ENCODE measurements at regions not wholly inside any gene's neighbourhood (a gene's known extent, or its start where the extent isn't known, plus 50 kb on each side); places are given as distances from the start of the nearest gene placed in this dataset.
"Not testable (repeated sequence)": the region's sequence is repeated elsewhere in the genome, so short reads cannot be mapped to it uniquely, and the experiment has no call there.

DNA sequence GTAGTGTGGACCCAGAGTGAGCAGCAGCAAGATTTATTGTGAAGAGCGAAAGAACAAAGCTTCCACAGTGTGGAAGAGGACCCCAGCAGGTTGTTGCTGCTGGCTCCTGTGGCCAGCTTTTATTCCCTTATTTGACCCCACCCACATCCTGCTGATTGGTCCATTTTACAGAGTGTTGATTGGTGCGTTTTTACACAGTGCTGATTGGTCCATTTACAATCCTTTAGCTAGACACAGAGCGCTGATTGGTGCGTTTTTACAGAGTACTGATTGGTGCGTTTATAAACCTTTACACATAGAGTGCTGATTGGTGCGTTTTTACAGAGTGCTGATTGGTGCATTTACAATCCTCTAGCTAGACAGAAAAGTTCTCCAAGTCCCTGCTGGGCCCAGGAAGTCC lies 109.5 kb upstream of the CHD6 start:
- DNase-seq: not testable (repeated sequence)

DNA sequence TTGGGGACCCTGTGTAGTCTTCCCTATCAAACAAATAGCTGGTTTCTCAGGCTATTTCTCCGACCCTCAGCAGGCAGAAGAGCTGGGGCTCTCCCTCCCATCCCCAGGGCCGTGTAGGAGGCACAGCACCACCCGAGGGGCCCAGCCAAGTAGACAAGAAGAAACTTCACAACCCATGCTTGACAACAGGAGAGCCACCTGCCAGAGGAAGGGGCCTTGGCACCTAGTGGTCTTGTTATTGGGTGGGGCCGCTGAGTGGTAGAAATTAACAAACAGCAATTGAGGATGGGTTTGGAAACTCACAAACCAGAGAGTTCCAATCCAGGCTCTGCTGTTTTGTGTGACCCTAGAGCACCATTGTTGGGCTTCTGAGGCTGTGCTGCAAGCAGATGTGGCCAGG lies 108.5 kb upstream of the CHD6 start:
- DNase-seq: no peak

- DNase-seq: no peak
Measured at GRCh38 chr20:41719151-41719550, 101.0 kb upstream of the CHD6 start.

DNA sequence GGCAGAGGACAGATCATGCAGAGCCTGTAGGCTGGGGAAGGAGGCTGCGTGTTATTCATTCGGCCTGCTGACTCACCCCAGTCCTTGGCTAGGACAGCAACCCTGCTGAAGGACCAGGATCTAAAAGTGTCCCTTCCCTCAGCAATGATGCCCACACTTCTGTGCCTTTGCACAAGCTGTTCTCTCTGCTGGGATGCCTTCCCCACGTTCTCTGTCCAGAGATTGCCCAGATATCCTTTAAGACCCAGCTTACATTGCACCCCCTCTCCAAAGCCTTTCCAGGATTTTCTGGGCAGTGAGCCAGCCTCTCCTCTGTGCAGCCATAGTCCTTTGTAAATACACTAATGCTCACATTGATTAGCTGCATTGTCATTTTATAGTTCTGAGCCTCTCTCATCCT lies 99.3 kb upstream of the CHD6 start:
- peak in 1 of 56 donors; percentile 2 for DNase-seq

- DNase-seq: no peak
Measured at GRCh38 chr20:41716911-41717310, 98.7 kb upstream of the CHD6 start.

DNA sequence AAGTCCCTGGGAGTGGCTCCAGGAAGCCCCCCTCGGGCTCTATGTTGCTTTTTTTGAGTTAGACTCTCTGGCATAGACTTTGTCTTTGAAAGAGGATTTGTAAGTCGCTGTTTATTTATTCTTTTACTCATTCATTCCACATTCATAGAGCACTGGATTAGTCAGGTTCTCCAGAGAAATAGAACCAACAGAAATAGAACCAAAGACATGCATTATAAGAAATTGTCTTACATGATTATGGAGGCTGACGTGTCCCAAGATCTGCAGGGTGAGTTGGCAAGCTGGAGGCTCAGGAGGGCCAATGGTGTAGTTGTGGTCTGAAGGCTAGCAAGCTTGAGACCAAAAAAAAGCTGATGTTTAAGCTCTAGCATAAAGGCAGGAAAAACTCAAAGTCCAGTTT lies 98.3 kb upstream of the CHD6 start:
- no peak for DNase-seq

DNA sequence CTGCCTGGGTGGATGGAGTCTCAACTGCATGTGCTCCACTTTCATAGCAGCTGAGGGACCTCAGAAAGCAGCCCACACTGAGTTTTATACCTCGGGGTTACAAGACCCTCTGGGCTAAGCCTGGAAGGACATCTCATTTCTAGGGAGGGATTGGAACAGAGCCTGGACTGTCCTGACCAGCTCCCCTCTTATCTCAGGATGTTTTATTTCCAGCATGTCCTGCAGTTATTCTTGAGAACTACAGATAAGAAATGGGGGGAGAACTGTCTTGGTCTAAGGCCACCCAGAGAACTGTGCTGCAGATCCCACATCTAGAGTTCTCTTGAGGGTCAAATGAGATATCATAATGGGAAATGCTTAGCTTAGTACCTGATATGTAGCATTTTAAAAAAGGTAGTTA lies 97.3 kb upstream of the CHD6 start:
- DNase-seq: no peak

GRCh38 chr20:41714030-41714429 lies 95.9 kb upstream of the CHD6 start:
- no peak for DNase-seq

DNA sequence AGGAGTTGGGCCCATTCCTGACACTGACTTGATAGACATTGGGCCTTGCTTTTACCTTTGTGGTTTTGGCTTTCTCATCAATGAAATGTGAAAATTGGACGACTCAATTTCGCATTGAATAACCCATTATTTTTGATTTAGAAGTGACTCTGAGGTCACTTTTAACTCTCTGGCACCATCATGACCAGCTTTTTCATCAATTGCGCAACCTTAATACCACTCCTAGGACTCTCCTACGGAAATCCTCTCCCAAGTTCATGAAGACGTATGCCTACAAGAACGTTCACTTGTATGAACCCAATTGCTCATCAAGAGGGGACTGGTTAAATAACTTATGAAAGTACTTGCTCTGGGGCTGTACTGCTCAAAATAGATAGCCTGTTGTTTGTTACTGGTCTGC lies 86.7 kb upstream of the CHD6 start:
- DNase-seq: no peak

GRCh38 chr20:41702647-41703046 lies 84.5 kb upstream of the CHD6 start:
- no peak for DNase-seq

GRCh38 chr20:41701588-41702348 lies 83.6 kb upstream of the CHD6 start:
- no peak for DNase-seq

DNA sequence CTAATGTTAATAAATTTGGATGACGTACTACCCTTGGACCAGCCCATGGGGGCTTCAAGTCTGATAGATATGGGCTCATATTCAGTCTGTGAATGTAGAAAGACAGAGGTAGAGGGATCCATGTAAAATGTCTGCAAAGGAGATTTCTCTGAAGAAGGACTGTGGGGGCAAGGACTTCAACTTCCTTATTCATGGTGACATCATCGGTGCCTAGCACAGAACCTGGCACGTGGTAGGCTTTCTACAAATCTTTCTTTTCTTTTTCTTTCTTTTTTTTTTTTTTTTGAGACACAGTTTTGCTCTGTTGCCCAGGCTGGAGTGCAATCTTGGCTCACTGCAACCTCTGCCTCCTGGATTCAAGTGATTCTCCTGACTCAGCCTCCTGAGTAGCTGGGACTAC lies 81.5 kb upstream of the CHD6 start:
- not testable (repeated sequence) for DNase-seq

- DNase-seq: peak in 1 of 56 donors; percentile 0
Measured at GRCh38 chr20:41697861-41698559, 79.8 kb upstream of the CHD6 start.

GRCh38 chr20:41696428-41696827 lies 78.3 kb upstream of the CHD6 start:
- DNase-seq: no peak

DNA sequence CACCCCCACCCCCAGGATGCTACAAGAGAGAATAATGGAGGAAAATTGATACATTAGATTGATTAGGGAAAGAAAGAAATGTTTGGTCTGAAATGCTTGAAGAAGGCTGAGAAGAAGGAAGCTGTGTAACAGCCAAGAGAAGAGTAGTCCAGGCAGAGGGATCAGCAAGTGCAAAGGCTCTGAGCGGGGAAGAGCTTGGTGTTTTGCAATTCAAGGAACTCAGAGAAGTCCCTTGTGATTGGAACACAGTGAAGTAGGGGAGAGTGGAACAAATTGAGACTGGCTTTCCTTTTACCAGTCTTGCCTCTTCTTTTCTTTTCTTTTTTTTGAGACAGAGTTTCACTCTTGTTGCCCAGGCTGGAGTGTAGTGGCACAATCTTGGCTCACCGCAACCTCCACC lies 76.6 kb upstream of the CHD6 start:
- DNase-seq: no peak

DNA sequence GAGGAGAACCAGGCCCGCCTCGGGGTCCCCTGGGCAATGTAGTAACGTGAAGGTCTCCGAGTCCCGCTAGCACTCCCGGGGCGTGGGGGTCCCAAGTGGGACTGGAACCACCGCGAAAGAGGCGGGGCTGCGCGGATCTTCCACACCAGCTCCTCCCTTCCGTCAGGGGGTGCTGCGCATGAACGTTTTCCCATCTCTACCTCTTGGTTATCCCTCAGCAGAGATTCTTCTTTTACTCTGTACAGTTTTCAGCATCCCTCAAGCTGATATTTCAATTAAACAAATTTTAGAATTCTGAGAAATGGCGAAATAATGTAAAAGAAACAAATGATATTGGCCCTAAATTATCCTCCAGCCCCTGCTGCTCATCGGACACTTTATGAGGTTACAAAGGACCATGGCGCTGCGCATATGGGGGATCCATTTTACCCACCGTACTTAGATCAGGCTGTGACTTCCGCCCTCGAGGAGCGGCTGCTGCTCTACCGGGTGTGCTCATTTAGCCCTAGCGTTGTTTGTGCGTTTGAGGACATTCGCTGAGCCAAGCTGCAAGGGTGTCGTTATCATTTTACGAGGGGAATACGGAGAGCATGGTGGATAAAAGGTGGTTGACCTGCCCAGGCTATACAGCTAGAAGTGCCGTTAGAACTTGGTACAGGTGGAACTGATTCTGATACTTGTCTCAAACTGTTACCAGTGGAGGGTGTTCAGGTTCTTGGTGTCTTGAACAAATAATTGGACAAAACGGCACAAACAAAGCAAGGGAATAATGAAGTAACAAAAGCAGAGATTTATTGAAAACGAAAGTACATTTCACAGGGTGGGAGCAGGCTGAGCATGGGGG lies 75.2 kb upstream of the CHD6 start:
- DNase-seq: peak; percentile 20 to 92 (median 78)

DNA sequence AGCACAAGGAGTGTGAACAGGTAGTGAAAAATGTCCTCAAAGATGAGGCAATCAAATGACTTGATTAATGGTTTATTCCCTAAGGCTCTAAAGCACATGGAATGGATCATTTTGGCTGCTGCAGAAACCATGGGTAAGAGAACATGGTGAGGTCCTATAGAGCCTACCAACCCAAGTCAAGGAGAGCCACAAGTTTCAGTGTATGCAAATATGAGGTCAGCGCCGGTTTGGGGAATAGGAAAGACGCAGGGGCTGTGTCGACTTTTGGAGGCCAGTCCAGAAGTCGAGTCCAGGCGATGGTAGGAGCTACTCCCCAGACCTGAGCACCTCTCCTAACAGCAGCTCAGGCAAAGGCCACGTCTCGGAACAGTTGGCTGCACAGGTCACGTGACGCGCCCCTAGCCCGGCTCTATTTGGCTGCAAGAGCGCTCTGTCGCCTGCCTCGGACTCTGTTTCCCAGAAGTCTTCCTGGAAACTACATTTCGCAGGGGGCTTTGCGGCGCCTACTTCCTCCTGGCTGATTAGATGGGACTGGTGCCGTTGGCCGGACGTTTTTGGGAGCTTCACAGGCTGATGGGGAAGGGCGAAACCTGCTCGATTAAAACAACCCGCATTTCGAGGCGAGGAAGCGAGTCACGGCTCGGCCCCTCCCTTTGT lies 74.4 kb upstream of the CHD6 start:
- peak in 55 of 56 donors; percentile 61 to 97 (median 83) for DNase-seq

DNA sequence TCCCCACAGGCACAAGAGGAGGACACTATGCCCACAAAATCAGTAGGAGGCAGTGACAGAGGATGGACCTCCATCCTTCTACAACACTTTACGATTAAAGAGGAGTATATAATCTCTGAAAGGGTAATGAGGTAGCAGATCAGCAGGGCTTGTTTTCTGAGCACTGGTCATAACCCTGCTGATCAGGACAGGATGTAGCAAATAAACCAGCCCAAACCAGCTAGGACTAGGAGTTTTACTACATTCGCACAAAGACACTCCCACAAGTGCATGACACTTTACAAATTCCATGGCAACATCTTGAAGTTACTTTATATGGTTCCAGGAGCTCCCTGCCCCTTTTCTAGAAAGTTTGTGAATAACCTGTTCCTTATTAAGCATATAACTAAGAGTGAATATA lies 73.3 kb upstream of the CHD6 start:
- DNase-seq: no peak

DNA sequence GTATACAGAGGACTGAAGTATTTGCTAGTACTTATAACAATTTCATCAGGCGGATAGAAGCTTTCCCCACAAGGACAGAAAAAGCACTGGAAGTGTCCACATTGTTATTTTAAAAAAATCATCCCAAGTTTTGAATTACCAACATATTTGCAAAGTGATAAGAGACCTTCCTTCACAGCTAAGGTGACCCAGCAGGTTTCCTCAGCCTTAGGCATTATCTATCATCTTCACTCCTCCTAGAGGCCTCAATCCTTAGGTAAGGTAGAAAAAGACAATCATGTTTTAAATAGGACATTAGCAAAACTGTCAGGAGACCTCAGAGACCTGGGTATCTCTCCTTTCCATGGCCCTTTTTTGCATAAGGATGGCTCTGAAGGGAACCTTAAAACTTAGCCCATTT lies 72.5 kb upstream of the CHD6 start:
- DNase-seq: no peak

DNA sequence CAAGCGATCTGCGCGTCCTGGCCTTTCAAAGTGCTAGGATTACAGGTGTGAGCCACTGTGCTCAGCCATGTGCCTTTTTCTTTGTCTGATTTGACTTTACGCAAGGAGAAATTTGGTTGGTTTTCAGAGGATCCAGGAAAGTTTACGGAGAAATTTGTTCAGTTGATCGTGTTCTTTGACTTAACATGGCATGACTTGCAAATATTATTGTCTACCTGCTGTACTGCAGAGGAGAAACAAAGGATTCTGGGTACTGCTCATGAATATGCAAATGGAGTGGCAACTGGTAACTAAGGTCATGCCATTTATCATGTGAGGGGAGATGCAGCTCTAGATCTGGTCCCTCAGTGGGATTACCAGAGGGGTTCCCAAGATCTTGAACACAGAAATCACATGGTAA lies 68.8 kb upstream of the CHD6 start:
- no peak for DNase-seq

DNA sequence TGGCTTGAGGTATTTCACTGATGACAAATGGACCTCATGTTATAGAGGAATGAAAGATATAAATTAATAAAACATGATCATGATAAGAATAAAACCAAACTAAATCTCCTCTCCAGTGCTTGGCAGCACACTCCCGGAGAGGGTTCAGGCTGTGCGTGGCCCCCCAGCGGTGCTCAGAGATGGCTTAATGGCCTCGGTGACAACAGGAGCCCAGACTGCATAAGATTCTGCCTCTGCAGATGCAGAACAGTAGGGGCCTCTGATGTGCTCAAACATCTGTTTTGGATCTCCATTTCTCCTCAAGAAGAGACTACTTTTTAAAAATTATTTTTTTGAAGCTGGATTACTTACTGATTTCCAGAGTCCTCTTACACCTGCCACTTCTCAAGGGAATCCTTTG lies 67.0 kb upstream of the CHD6 start:
- not testable (repeated sequence) for DNase-seq

DNA sequence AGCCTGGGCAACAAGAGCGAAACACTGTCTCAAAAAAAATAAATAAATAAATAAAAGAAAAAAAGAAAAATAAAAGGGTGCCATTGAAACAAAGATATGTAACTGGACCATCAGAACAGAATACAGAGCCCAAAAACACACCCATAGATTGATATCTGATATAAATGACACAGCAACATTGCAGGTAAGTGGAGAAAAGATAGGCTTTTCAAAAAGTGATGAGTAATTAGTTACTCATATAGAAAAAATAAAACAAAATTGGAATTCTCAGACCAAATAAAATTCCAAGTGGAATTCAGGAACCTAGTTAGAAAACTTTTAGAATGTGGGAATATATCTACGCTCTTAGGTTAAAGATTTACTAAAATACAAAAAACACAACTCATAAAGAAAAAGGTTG lies 60.6 kb upstream of the CHD6 start:
- DNase-seq: no peak
